GM18873 (cell line): ENCODE measurements at regions not wholly inside any gene's neighbourhood (a gene's known extent, or its start where the extent isn't known, plus 50 kb on each side); places are given as distances from the start of the nearest gene placed in this dataset.
"Not testable (repeated sequence)": the region's sequence is repeated elsewhere in the genome, so short reads cannot be mapped to it uniquely, and the experiment has no call there.

Experiments
- ATAC-seq: cut with Tn5 transposase; IDR thresholded peaks from one replicate; pipeline ENCODE4 v1.9.1; 2021; ENCODE audit warnings: mild to moderate bottlenecking, moderate library complexity, moderate number of reproducible peaks; ENCODE audit not compliant: unreplicated experiment, low FRiP score

- ATAC-seq = no peak
Measured at GRCh38 chr1:99533909-99534637, 111.8 kb upstream of the PALMD start.

- no peak for ATAC-seq
Measured at GRCh38 chr1:99534638-99534930, 111.3 kb upstream of the PALMD start.

- ATAC-seq = no peak
Measured at GRCh38 chr1:99535470-99536164, 110.3 kb upstream of the PALMD start.

GRCh38 chr1:99537886-99538617, 107.9 kb upstream of the PALMD start:
- no peak for ATAC-seq

- ATAC-seq = no peak
Measured at GRCh38 chr1:99538618-99538956, 107.3 kb upstream of the PALMD start.

GRCh38 chr1:99539131-99539530, 106.8 kb upstream of the PALMD start:
- ATAC-seq = no peak

GRCh38 chr1:99540744-99541143, 105.2 kb upstream of the PALMD start:
- ATAC-seq = no peak

- ATAC-seq = no peak
Measured at GRCh38 chr1:99544328-99544727, 101.6 kb upstream of the PALMD start.

- ATAC-seq = no peak
Measured at GRCh38 chr1:99546432-99547416, 99.2 kb upstream of the PALMD start.

GRCh38 chr1:99548943-99549605, 96.8 kb upstream of the PALMD start:
- ATAC-seq = no peak

- ATAC-seq = no peak
Measured at GRCh38 chr1:99550198-99550597, 95.7 kb upstream of the PALMD start.

GRCh38 chr1:99551812-99552614, 93.9 kb upstream of the PALMD start:
- no peak for ATAC-seq

GRCh38 chr1:99553301-99553700, 92.6 kb upstream of the PALMD start:
- no peak for ATAC-seq

GRCh38 chr1:99553819-99554218, 92.1 kb upstream of the PALMD start:
- not testable (repeated sequence) for ATAC-seq

- ATAC-seq = no peak
Measured at GRCh38 chr1:99554727-99555126, 91.2 kb upstream of the PALMD start.

GRCh38 chr1:99557546-99558202, 88.2 kb upstream of the PALMD start:
- ATAC-seq = peak; percentile 60

- no peak for ATAC-seq
Measured at GRCh38 chr1:99559166-99559565, 86.7 kb upstream of the PALMD start.

- no peak for ATAC-seq
Measured at GRCh38 chr1:99560207-99561040, 85.5 kb upstream of the PALMD start.
